ENCODE measurements at regions not wholly inside any gene's neighbourhood (a gene's known extent, or its start where the extent isn't known, plus 50 kb on each side); places are given as distances from the start of the nearest gene placed in this dataset.
A peak's percentile ranks its signal among the peaks of the same experiment; 100 is the strongest.

- Mint-ChIP-seq H3K27ac (peak overlapping the region; percentile 67), H3K4me3 (no peak overlapping the region), H3K27me3 (ENCODE audit: low read depth, poor library complexity) (peaks cover 7% of the 10 kb centered on the region), H3K9me3 (no peaks in the 10 kb centered on the region), H3K36me3 (ENCODE audit: low read depth) (no peaks in the 10 kb centered on the region), H3K4me1 (peaks cover 23% of the 10 kb centered on the region)
- TF ChIP-seq CTCF (IDR thresholded peaks at IDR 0.05): no peak
- no peak for DNase-seq
Observed at GRCh38 chr2:217035967-217036366, 176.1 kb upstream of the TNP1 start.

GRCh38 chr2:217033186-217033585 is 173.3 kb upstream of the TNP1 start:
- TF ChIP-seq CTCF (IDR thresholded peaks at IDR 0.05): no peak
- no peak for DNase-seq
- Mint-ChIP-seq H3K27ac (no peak overlapping the region), H3K9me3 (no peaks in the 10 kb centered on the region), H3K4me3 (no peak overlapping the region), H3K36me3 (ENCODE audit: low read depth) (no peaks in the 10 kb centered on the region), H3K4me1 (peaks cover 23% of the 10 kb centered on the region), H3K27me3 (ENCODE audit: low read depth, poor library complexity) (peaks cover 18% of the 10 kb centered on the region)

- no peak for TF ChIP-seq CTCF (IDR thresholded peaks at IDR 0.05)
- Mint-ChIP-seq H3K4me1 (peaks cover 11% of the 10 kb centered on the region), H3K4me3 (no peak overlapping the region), H3K9me3 (no peaks in the 10 kb centered on the region), H3K27me3 (ENCODE audit: low read depth, poor library complexity) (peaks cover 18% of the 10 kb centered on the region), H3K36me3 (ENCODE audit: low read depth) (no peaks in the 10 kb centered on the region), H3K27ac (no peak overlapping the region)
- no peak for DNase-seq
Observed at GRCh38 chr2:217031445-217031844, 171.6 kb upstream of the TNP1 start.

- TF ChIP-seq CTCF (IDR thresholded peaks at IDR 0.05): no peak
- H3K27ac Mint-ChIP-seq: no peak overlapping the region
- no peaks in the 10 kb centered on the region for H3K36me3 Mint-ChIP-seq (ENCODE audit: low read depth)
- no peak overlapping the region for H3K4me3 Mint-ChIP-seq
- peaks cover 18% of the 10 kb centered on the region for H3K27me3 Mint-ChIP-seq (ENCODE audit: low read depth, poor library complexity)
- H3K9me3 Mint-ChIP-seq: no peaks in the 10 kb centered on the region
- peaks cover 5% of the 10 kb centered on the region for H3K4me1 Mint-ChIP-seq
- no peak for DNase-seq
Observed at GRCh38 chr2:217030081-217030480, 170.2 kb upstream of the TNP1 start.

GRCh38 chr2:217028128-217028527 is 168.3 kb upstream of the TNP1 start:
- Mint-ChIP-seq H3K9me3 (no peaks in the 10 kb centered on the region), H3K27ac (no peak overlapping the region), H3K4me1 (peaks cover 1% of the 10 kb centered on the region), H3K27me3 (ENCODE audit: low read depth, poor library complexity) (peaks cover 14% of the 10 kb centered on the region), H3K36me3 (ENCODE audit: low read depth) (no peaks in the 10 kb centered on the region), H3K4me3 (no peak overlapping the region)
- TF ChIP-seq CTCF (IDR thresholded peaks at IDR 0.05): no peak
- DNase-seq: no peak

- no peak for DNase-seq
- no peaks in the 10 kb centered on the region for H3K36me3 Mint-ChIP-seq (ENCODE audit: low read depth)
- no peaks in the 10 kb centered on the region for H3K4me1 Mint-ChIP-seq
- H3K4me3 Mint-ChIP-seq: no peak overlapping the region
- no peak overlapping the region for H3K27ac Mint-ChIP-seq
- TF ChIP-seq CTCF (IDR thresholded peaks at IDR 0.05): no peak
- peaks cover 14% of the 10 kb centered on the region for H3K27me3 Mint-ChIP-seq (ENCODE audit: low read depth, poor library complexity)
- no peaks in the 10 kb centered on the region for H3K9me3 Mint-ChIP-seq
Observed at GRCh38 chr2:217027414-217027813, 167.6 kb upstream of the TNP1 start.

Measured in nephron progenitor cell (in vitro differentiated cells).